H1 (cell line): ENCODE measurements at regions not wholly inside any gene's neighbourhood (a gene's known extent, or its start where the extent isn't known, plus 50 kb on each side); places are given as distances from the start of the nearest gene placed in this dataset.

Source experiments
- ATF2 ChIP-seq: IDR thresholded peaks from 2 replicates; pipeline ENCODE4 v1.6.1; 2012; ENCODE audit warnings: low read length, inconsistent platforms
- ATF3 ChIP-seq: IDR thresholded peaks from 2 replicates; pipeline ENCODE4 v1.6.1; 2011; ENCODE audit warnings: low read depth, mild to moderate bottlenecking, low read length; ENCODE audit not compliant: insufficient read depth
- CBX5 ChIP-seq: fragments of 300-800, 300-1000 bp; sonication (generic); IDR thresholded peaks from 2 replicates; pipeline ENCODE4 v1.7.1; 2016; ENCODE audit warnings: antibody characterized with exemption, low read length, low read depth
- CTCF ChIP-seq, 3 experiments: IDR thresholded peaks; 1 replicate in 2 of 3; 2 replicates in 1 of 3; pipeline versions ENCODE4 v1.5.1 to v1.6.1; 2011; ENCODE audit warnings: low read length in 3 of 3, mild to moderate bottlenecking in 3 of 3, inconsistent platforms in 2 of 3, low read depth in 1 of 3, moderate library complexity in 1 of 3; ENCODE audit not compliant: insufficient read depth in 1 of 3; ENCODE audit errors: control extremely low read depth in 1 of 3
- EZH2 ChIP-seq: fragments of 200-600 bp; sonication (generic); IDR thresholded peaks from 2 replicates; pipeline ENCODE4 v1.7.1; 2012; ENCODE audit warnings: low read depth, mild to moderate bottlenecking, moderate library complexity, low read length, inconsistent platforms; ENCODE audit not compliant: severe bottlenecking
- JUN ChIP-seq: IDR thresholded peaks from 2 replicates; pipeline ENCODE4 v1.6.1; 2011; ENCODE audit warnings: low read depth, mild to moderate bottlenecking, improper control_type of control experiment, low read length
- MAFK ChIP-seq: IDR thresholded peaks from 2 replicates; pipeline ENCODE4 v1.6.1; 2012; ENCODE audit warnings: low read depth, mild to moderate bottlenecking, improper control_type of control experiment, low read length
- MAX ChIP-seq: IDR thresholded peaks from 2 replicates; pipeline ENCODE4 v1.6.1; 2012; ENCODE audit warnings: inconsistent platforms
- PHF8 ChIP-seq: fragments of 200-600 bp; sonication (generic); conservative IDR thresholded peaks from 2 replicates; pipeline ENCODE4 v1.7.1; 2012; ENCODE audit warnings: low read depth, mild to moderate bottlenecking, inconsistent platforms, low read length, moderate library complexity
- POLR2A ChIP-seq, 2 experiments: IDR thresholded peaks; 1 replicate in 1 of 2; 2 replicates in 1 of 2; pipeline ENCODE4 v1.6.1; 2011; ENCODE audit warnings: low read depth in 2 of 2, low read length in 2 of 2, mild to moderate bottlenecking in 2 of 2; ENCODE audit errors: control extremely low read depth in 1 of 2
- SAP30 ChIP-seq: fragments of 300-600 bp; sonication (generic); IDR thresholded peaks from 2 replicates; pipeline ENCODE4 v1.7.1; 2012; ENCODE audit warnings: low read length, moderate library complexity, mild to moderate bottlenecking, inconsistent platforms; ENCODE audit not compliant: insufficient read depth, insufficient replicate concordance
- SIX5 ChIP-seq: IDR thresholded peaks from 2 replicates; pipeline ENCODE4 v1.6.1; 2011; ENCODE audit warnings: mild to moderate bottlenecking, low read depth, low read length

GRCh38 chrX:46117234-46117633 lies 428.0 kb downstream of the ZNF674 start:
- TF ChIP-seq POLR2A (IDR thresholded peaks at IDR 0.05; ENCODE audit: control extremely low read depth in 1 of 2, low read depth in 2 of 2, low read length in 2 of 2) (no peak), CBX5 (no peak), PHF8 (no peak), CTCF (IDR thresholded peaks at IDR 0.05; ENCODE audit: control extremely low read depth in 1 of 3, insufficient read depth in 1 of 3, low read depth in 1 of 3, low read length in 3 of 3) (no peak), SAP30 (no peak), MAFK (no peak), EZH2 (no peak), ATF2 (no peak), SIX5 (no peak), MAX (no peak), ATF3 (no peak), JUN (no peak)
